ENCODE measurements at regions not wholly inside any gene's neighbourhood (a gene's known extent, or its start where the extent isn't known, plus 50 kb on each side); places are given as distances from the start of the nearest gene placed in this dataset.

- TF ChIP-seq CTCF (IDR thresholded peaks at IDR 0.05) (no peak), POLR2AphosphoS5 (IDR thresholded peaks at IDR 0.05) (no peak)
These were observed 394.9 kb upstream of the EPHA3 start for GRCh38 chr3:88712552-88712951.

Measured in breast epithelium (tissue), 3 donors.